IPS-NIHi7 (cell line): ENCODE measurements at regions not wholly inside any gene's neighbourhood (a gene's known extent, or its start where the extent isn't known, plus 50 kb on each side); places are given as distances from the start of the nearest gene placed in this dataset.
"Not testable (repeated sequence)": the region's sequence is repeated elsewhere in the genome, so short reads cannot be mapped to it uniquely, and the experiment has no call there.

ENCODE experiments used
- DNase-seq: peaks from one replicate; pipeline ENCODE4 v3.0.0; 2012; ENCODE audit warnings: mixed read lengths; ENCODE audit errors: extremely low spot score

GRCh38 chr2:176922545-176922944 is 290.0 kb upstream of the HNRNPA3 start:
- DNase-seq = not testable (repeated sequence)

GRCh38 chr2:176923205-176923604 is 289.4 kb upstream of the HNRNPA3 start:
- no peak for DNase-seq

GRCh38 chr2:176924909-176925534 is 287.6 kb upstream of the HNRNPA3 start:
- DNase-seq = no peak

- DNase-seq = no peak
Observed at GRCh38 chr2:176926453-176926852, 286.1 kb upstream of the HNRNPA3 start.

GRCh38 chr2:176929387-176929786 is 283.2 kb upstream of the HNRNPA3 start:
- DNase-seq = not testable (repeated sequence)

GRCh38 chr2:176931588-176932563 is 280.7 kb upstream of the HNRNPA3 start:
- no peak for DNase-seq

- no peak for DNase-seq
Observed at GRCh38 chr2:176934131-176934530, 278.5 kb upstream of the HNRNPA3 start.

GRCh38 chr2:176934869-176935415 is 277.7 kb upstream of the HNRNPA3 start:
- DNase-seq = no peak

- no peak for DNase-seq
Observed at GRCh38 chr2:176935543-176936102, 277.0 kb upstream of the HNRNPA3 start.

GRCh38 chr2:176936410-176936809 is 276.2 kb upstream of the HNRNPA3 start:
- DNase-seq = no peak

- no peak for DNase-seq
Observed at GRCh38 chr2:176944998-176945397, 267.6 kb upstream of the HNRNPA3 start.

- DNase-seq = no peak
Observed at GRCh38 chr2:176947754-176948153, 264.8 kb upstream of the HNRNPA3 start.

- not testable (repeated sequence) for DNase-seq
Observed at GRCh38 chr2:176951218-176951617, 261.4 kb upstream of the HNRNPA3 start.

GRCh38 chr2:176956791-176957190 is 255.8 kb upstream of the HNRNPA3 start:
- DNase-seq = no peak

GRCh38 chr2:176959614-176960013 is 253.0 kb upstream of the HNRNPA3 start:
- DNase-seq = no peak

- DNase-seq = no peak
Observed at GRCh38 chr2:176960061-176960460, 252.5 kb upstream of the HNRNPA3 start.

GRCh38 chr2:176960736-176961520 is 251.7 kb upstream of the HNRNPA3 start:
- DNase-seq = no peak

- DNase-seq = no peak
Observed at GRCh38 chr2:176961775-176962619, 250.6 kb upstream of the HNRNPA3 start.

GRCh38 chr2:176963568-176964287 is 248.9 kb upstream of the HNRNPA3 start:
- no peak for DNase-seq

- DNase-seq = no peak
Observed at GRCh38 chr2:176967911-176968450, 244.6 kb upstream of the HNRNPA3 start.
